NCI-H1436 (cell line): ENCODE measurements at regions not wholly inside any gene's neighbourhood (a gene's known extent, or its start where the extent isn't known, plus 50 kb on each side); places are given as distances from the start of the nearest gene placed in this dataset.

Source experiments
- DNase-seq: peaks from one replicate; lab custom pipeline; 2025; lab: John Stamatoyannopoulos, UW

- no peak for DNase-seq
Observed at GRCh38 chr1:209063767-209064659, 519.5 kb upstream of the CAMK1G start.

GRCh38 chr1:209064850-209065706 lies 518.4 kb upstream of the CAMK1G start:
- DNase-seq: no peak

GRCh38 chr1:209072481-209072880 lies 511.0 kb upstream of the CAMK1G start:
- no peak for DNase-seq

GRCh38 chr1:209073879-209074278 lies 509.6 kb upstream of the CAMK1G start:
- no peak for DNase-seq

GRCh38 chr1:209074575-209075250 lies 508.8 kb upstream of the CAMK1G start:
- DNase-seq: no peak

- DNase-seq: no peak
Observed at GRCh38 chr1:209076688-209077087, 506.8 kb upstream of the CAMK1G start.

GRCh38 chr1:209080170-209080781 lies 503.2 kb upstream of the CAMK1G start:
- no peak for DNase-seq

GRCh38 chr1:209086486-209087192 lies 496.9 kb upstream of the CAMK1G start:
- no peak for DNase-seq

GRCh38 chr1:209094384-209094783 lies 489.1 kb upstream of the CAMK1G start:
- DNase-seq: no peak

GRCh38 chr1:209095627-209096595 lies 487.6 kb upstream of the CAMK1G start:
- DNase-seq: no peak

- DNase-seq: no peak
Observed at GRCh38 chr1:209100460-209100859, 483.1 kb upstream of the CAMK1G start.

- DNase-seq: no peak
Observed at GRCh38 chr1:209101106-209101505, 482.4 kb upstream of the CAMK1G start.

GRCh38 chr1:209102120-209102519 lies 481.4 kb upstream of the CAMK1G start:
- DNase-seq: peak; percentile 40

GRCh38 chr1:209102531-209102930 lies 481.0 kb upstream of the CAMK1G start:
- no peak for DNase-seq

GRCh38 chr1:209103092-209103491 lies 480.4 kb upstream of the CAMK1G start:
- peak; percentile 19 for DNase-seq

GRCh38 chr1:209104646-209105045 lies 478.9 kb upstream of the CAMK1G start:
- no peak for DNase-seq

GRCh38 chr1:209105701-209106100 lies 477.8 kb upstream of the CAMK1G start:
- DNase-seq: no peak

- DNase-seq: no peak
Observed at GRCh38 chr1:209106237-209106741, 477.2 kb upstream of the CAMK1G start.

GRCh38 chr1:209106861-209107260 lies 476.7 kb upstream of the CAMK1G start:
- DNase-seq: no peak

GRCh38 chr1:209107535-209107934 lies 476.0 kb upstream of the CAMK1G start:
- no peak for DNase-seq
